HFFc6 (cell line): ENCODE measurements at regions not wholly inside any gene's neighbourhood (a gene's known extent, or its start where the extent isn't known, plus 50 kb on each side); places are given as distances from the start of the nearest gene placed in this dataset.

ENCODE experiments used
- DNase-seq: peaks from one replicate; pipeline ENCODE4 v3.0.0-alpha.2; 2018
- H3K27ac Mint-ChIP-seq: 2 replicates; pipeline ENCODE4 v1.8.0; 2020; ENCODE audit warnings: mild to moderate bottlenecking, mixed read lengths
- H3K27me3 Mint-ChIP-seq: 2 replicates; pipeline ENCODE4 v1.8.0; 2021; ENCODE audit warnings: mild to moderate bottlenecking, moderate library complexity, mixed read lengths; ENCODE audit not compliant: insufficient read depth
- H3K36me3 Mint-ChIP-seq: 2 replicates; pipeline ENCODE4 v1.8.0; 2021; ENCODE audit warnings: low read depth, mixed read lengths
- H3K4me1 Mint-ChIP-seq: 2 replicates; pipeline ENCODE4 v1.8.0; 2020; ENCODE audit warnings: low read depth, mixed read lengths
- H3K4me3 Mint-ChIP-seq: 2 replicates; pipeline ENCODE4 v1.8.0; 2020; ENCODE audit warnings: mild to moderate bottlenecking, moderate library complexity, mixed read lengths
- H3K9me3 Mint-ChIP-seq: 2 replicates; pipeline ENCODE4 v1.8.0; 2020; ENCODE audit warnings: mild to moderate bottlenecking, mixed read lengths
- CTCF ChIP-seq: fragments of 200-600 bp; sonication (generic); IDR thresholded peaks from 2 replicates; pipeline ENCODE4 v1.5.0; 2021; ENCODE audit warnings: antibody characterized with exemption, mild to moderate bottlenecking

- no peak overlapping the region for H3K4me3 Mint-ChIP-seq
- DNase-seq = no peak
- H3K9me3 Mint-ChIP-seq = no peaks in the 10 kb centered on the region; the same call in 1 of the 2 replicates
- TF ChIP-seq CTCF = no peak
- H3K27ac Mint-ChIP-seq = no peak overlapping the region
- 0 out of 2 replicates have a peak, but pooled peaks cover 2% of the 10 kb centered on the region for H3K27me3 Mint-ChIP-seq
- no peaks in the 10 kb centered on the region for H3K4me1 Mint-ChIP-seq
- no peaks in the 10 kb centered on the region for H3K36me3 Mint-ChIP-seq
These were observed 80.0 kb upstream of the C9orf72 start for GRCh38 chr9:27653246-27653645.

- Mint-ChIP-seq H3K27ac (no peak overlapping the region), H3K4me1 (no peaks in the 10 kb centered on the region), H3K36me3 (no peaks in the 10 kb centered on the region), H3K27me3 (0 out of 2 replicates have a peak, but pooled peaks cover 2% of the 10 kb centered on the region), H3K9me3 (no peaks in the 10 kb centered on the region; the same call in 1 of the 2 replicates), H3K4me3 (no peak overlapping the region)
- TF ChIP-seq CTCF = no peak
- no peak for DNase-seq
These were observed 80.7 kb upstream of the C9orf72 start for GRCh38 chr9:27653957-27654356.

GRCh38 chr9:27654629-27655285 lies 81.5 kb upstream of the C9orf72 start:
- no peak overlapping the region for H3K27ac Mint-ChIP-seq
- DNase-seq = no peak
- H3K4me1 Mint-ChIP-seq = no peaks in the 10 kb centered on the region
- 0 out of 2 replicates have a peak, but pooled peaks cover 2% of the 10 kb centered on the region for H3K27me3 Mint-ChIP-seq
- H3K36me3 Mint-ChIP-seq = no peaks in the 10 kb centered on the region
- H3K9me3 Mint-ChIP-seq = peaks cover 4% of the 10 kb centered on the region; the same call in 1 of the 2 replicates
- TF ChIP-seq CTCF = no peak
- no peak overlapping the region for H3K4me3 Mint-ChIP-seq

- no peak overlapping the region for H3K4me3 Mint-ChIP-seq
- DNase-seq = no peak
- H3K9me3 Mint-ChIP-seq = peaks cover 6% of the 10 kb centered on the region; the same call in 1 of the 2 replicates
- H3K27ac Mint-ChIP-seq = no peak overlapping the region
- TF ChIP-seq CTCF = no peak
- no peaks in the 10 kb centered on the region for H3K36me3 Mint-ChIP-seq
- H3K27me3 Mint-ChIP-seq = 0 out of 2 replicates have a peak, but pooled peaks cover 2% of the 10 kb centered on the region
- no peaks in the 10 kb centered on the region for H3K4me1 Mint-ChIP-seq
These were observed 82.2 kb upstream of the C9orf72 start for GRCh38 chr9:27655441-27655840.

- no peaks in the 10 kb centered on the region for H3K27me3 Mint-ChIP-seq
- H3K9me3 Mint-ChIP-seq = peaks cover 11% of the 10 kb centered on the region
- no peaks in the 10 kb centered on the region for H3K36me3 Mint-ChIP-seq
- H3K4me3 Mint-ChIP-seq = no peak overlapping the region
- no peak for DNase-seq
- H3K4me1 Mint-ChIP-seq = no peaks in the 10 kb centered on the region
- no peak for TF ChIP-seq CTCF
- H3K27ac Mint-ChIP-seq = no peak overlapping the region
These were observed 85.7 kb upstream of the C9orf72 start for GRCh38 chr9:27659001-27659400.
